Left ventricle myocardium inferior (tissue), 1 donor: ENCODE measurements at regions not wholly inside any gene's neighbourhood (a gene's known extent, or its start where the extent isn't known, plus 50 kb on each side); places are given as distances from the start of the nearest gene placed in this dataset.

ENCODE experiments used
- DNase-seq: peaks from one replicate; pipeline ENCODE4 v3.0.0-alpha.2; 2020
- H3K27ac ChIP-seq: fragments of 200-600 bp; replicated peaks from 2 replicates; pipeline ENCODE4 v1.8.0; 2021
- H3K27me3 ChIP-seq: fragments of 200-600 bp; 2 replicates; pipeline ENCODE4 v1.8.0; 2021; ENCODE audit warnings: low read depth
- H3K36me3 ChIP-seq: fragments of 200-600 bp; 2 replicates; pipeline ENCODE4 v1.8.0; 2021
- H3K4me1 ChIP-seq: fragments of 200-600 bp; 2 replicates; pipeline ENCODE4 v1.8.0; 2021
- H3K4me3 ChIP-seq: fragments of 200-600 bp; 2 replicates; pipeline ENCODE4 v1.8.0; 2021; ENCODE audit warnings: mild to moderate bottlenecking, moderate library complexity
- H3K9me3 ChIP-seq: fragments of 200-600 bp; replicated peaks from 2 replicates; pipeline ENCODE4 v1.8.0; 2021
- intact Hi-C: fragments of 100-400 bp; cut with micrococcal nuclease; formaldehyde crosslinking; loops from one replicate; pipeline ENCODE4 v1.11.0; 2022
- TF ChIP-seq, protein P1 (sequence below): fragments of 200-600 bp; IDR thresholded peaks from 2 replicates; pipeline ENCODE4 v1.8.0; 2021; ENCODE audit warnings: antibody characterized with exemption, mild to moderate bottlenecking, borderline replicate concordance
- donor health status: DM: no; HTN: yes; CAD: no; lungs with severe emphysema.

DNA sequence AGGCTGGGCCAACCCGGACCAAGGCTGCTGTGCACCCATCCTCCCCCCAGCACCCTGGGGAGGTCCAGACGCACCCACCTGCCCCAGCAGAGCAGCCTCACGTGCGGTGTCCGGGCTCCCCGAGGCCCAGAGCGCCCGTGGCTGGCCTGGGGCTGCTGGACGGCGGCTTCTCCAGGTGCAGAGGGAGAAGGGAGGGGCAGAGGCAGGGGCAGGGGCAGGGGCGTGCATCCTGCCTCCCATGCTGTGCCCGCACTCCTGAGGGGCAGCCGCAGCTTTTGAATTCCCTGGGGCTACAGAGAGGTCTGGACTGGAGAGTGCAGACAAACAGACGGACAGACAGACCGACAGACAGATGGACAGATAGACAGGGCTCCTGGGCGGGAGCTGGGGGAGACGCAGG, 83.6 kb upstream of the PRR5 start:
- no peaks in the 10 kb centered on the region for H3K36me3 ChIP-seq
- intact Hi-C loops: no loop called here
- no peak overlapping the region for H3K27ac ChIP-seq
- TF ChIP-seq, protein P1, sequence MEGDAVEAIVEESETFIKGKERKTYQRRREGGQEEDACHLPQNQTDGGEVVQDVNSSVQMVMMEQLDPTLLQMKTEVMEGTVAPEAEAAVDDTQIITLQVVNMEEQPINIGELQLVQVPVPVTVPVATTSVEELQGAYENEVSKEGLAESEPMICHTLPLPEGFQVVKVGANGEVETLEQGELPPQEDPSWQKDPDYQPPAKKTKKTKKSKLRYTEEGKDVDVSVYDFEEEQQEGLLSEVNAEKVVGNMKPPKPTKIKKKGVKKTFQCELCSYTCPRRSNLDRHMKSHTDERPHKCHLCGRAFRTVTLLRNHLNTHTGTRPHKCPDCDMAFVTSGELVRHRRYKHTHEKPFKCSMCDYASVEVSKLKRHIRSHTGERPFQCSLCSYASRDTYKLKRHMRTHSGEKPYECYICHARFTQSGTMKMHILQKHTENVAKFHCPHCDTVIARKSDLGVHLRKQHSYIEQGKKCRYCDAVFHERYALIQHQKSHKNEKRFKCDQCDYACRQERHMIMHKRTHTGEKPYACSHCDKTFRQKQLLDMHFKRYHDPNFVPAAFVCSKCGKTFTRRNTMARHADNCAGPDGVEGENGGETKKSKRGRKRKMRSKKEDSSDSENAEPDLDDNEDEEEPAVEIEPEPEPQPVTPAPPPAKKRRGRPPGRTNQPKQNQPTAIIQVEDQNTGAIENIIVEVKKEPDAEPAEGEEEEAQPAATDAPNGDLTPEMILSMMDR: no peak
- peaks cover 22% of the 10 kb centered on the region for H3K9me3 ChIP-seq
- H3K27me3 ChIP-seq: peaks cover 35% of the 10 kb centered on the region
- no peak for DNase-seq
- H3K4me1 ChIP-seq: peaks cover 19% of the 10 kb centered on the region
- H3K4me3 ChIP-seq: no peak overlapping the region

DNA sequence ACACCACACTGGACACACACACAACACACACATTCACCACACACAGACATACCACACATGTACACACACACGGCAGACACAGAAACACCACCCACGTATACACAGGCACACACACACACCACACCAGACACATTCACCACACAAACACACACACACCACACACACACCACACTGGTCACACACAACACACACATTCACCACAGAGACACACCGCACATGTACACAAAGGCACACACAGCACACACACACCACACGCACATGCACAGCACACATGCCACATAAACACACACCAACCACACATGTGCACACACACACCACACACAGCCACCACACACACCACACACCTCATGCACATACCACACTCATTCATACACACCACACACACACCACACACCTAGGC, 84.2 kb upstream of the PRR5 start:
- intact Hi-C loops: no loop called here
- Histone ChIP-seq H3K27ac (no peak overlapping the region), H3K36me3 (no peaks in the 10 kb centered on the region), H3K9me3 (peaks cover 28% of the 10 kb centered on the region), H3K27me3 (peaks cover 34% of the 10 kb centered on the region), H3K4me3 (no peak overlapping the region), H3K4me1 (peaks cover 19% of the 10 kb centered on the region)
- no peak for DNase-seq
- TF ChIP-seq, protein P1: no peak

DNA sequence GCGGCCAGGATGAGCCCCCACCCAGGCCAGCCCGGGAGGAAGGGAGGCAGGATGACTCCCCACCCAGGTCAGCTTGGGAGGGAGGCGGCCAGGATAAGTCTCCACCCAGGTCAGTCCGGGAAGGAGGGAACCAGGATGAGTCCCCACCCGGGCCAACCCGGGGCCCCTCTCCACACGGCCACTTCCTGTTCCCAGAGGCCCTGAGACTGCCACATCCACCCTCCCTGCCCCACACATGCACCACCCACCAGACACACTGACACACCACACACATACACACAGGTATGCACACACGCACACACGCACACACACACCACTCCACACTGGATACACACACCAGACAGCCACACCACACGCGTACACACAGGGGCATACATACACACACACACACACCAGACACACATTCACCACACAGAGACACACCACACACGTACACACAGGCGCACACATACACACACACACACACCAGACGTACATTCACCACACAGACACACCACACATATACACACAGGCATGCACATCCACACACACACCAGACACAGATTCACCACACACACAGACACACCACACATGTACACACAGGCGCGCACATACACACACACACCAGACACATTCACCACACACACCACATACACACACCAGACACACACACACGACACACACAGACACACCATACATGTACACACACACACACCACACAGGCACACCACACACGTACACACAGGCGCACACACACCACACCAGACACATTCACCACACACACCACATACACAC, 84.9 kb upstream of the PRR5 start:
- DNase-seq: peak; percentile 36
- peaks cover 30% of the 10 kb centered on the region for H3K27me3 ChIP-seq
- peaks cover 35% of the 10 kb centered on the region for H3K9me3 ChIP-seq
- TF ChIP-seq, protein P1: no peak
- no peak overlapping the region for H3K27ac ChIP-seq
- no peaks in the 10 kb centered on the region for H3K36me3 ChIP-seq
- H3K4me1 ChIP-seq: peaks cover 19% of the 10 kb centered on the region
- intact Hi-C loops: no loop called here
- no peak overlapping the region for H3K4me3 ChIP-seq

DNA sequence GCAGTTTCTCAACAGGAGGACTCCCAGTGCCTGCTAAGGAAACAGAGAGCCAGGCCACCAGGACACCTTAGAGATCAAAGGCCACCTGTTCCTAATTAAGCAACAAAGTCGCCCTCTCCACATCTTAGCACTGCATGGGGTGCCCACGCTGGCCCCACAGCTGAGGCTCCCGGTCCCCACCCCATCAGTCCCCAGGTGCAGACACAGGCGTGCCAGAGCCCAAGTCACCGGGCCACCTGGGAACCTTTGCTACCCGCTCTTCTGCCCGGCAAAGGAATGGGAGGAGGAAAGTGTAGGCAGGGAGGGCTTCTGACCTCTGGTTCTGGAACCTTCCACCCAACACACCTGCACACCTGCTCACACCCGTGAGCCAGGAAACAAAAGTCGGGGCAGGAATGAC, 85.5 kb upstream of the PRR5 start:
- peak overlapping the region; percentile 44 for H3K27ac ChIP-seq
- H3K9me3 ChIP-seq: peaks cover 41% of the 10 kb centered on the region
- H3K4me1 ChIP-seq: peaks cover 19% of the 10 kb centered on the region
- TF ChIP-seq, protein P1: no peak
- intact Hi-C loops: no loop called here
- no peak overlapping the region for H3K4me3 ChIP-seq
- no peak for DNase-seq
- no peaks in the 10 kb centered on the region for H3K36me3 ChIP-seq
- H3K27me3 ChIP-seq: peaks cover 24% of the 10 kb centered on the region

DNA sequence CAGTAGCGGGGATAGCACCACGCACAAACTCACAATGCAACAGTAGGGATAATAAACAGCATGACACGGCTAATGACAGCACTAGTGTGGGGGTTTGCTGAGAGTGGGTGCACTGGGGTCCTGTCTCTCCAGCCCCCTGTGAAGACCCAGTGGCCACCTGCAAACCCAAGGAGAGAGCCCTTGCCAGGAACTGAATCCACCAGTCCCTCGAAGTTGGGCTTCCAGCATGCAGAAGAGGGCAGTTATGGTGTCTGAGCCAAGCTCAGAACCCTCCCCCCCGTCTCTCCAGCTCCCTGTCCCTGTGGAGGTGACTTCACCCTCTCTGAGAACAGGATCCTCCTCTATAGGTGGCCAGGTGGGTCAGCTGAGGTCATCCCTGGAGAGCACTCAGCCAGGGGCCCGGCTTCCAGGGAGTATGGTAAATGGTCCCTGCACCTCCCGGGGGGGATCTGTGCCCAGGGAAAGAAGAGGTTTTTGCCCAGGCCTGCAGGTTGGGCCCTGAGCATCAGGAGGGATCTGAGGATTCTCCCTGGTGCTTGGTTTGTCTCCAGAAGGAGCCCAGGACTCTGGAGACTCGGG, 86.3 kb upstream of the PRR5 start:
- peak overlapping the region; percentile 44 for H3K27ac ChIP-seq
- no peaks in the 10 kb centered on the region for H3K36me3 ChIP-seq
- intact Hi-C loops: no loop called here
- DNase-seq: no peak
- peaks cover 16% of the 10 kb centered on the region for H3K27me3 ChIP-seq
- H3K4me3 ChIP-seq: no peak overlapping the region
- peaks cover 17% of the 10 kb centered on the region for H3K4me1 ChIP-seq
- H3K9me3 ChIP-seq: peaks cover 49% of the 10 kb centered on the region
- TF ChIP-seq, protein P1: no peak
